GM03348 (cell line): ENCODE measurements at regions not wholly inside any gene's neighbourhood (a gene's known extent, or its start where the extent isn't known, plus 50 kb on each side); places are given as distances from the start of the nearest gene placed in this dataset.
A peak's percentile ranks its signal among the peaks of the same experiment; 100 is the strongest.

Source experiments
- DNase-seq: peaks from one replicate; pipeline ENCODE4 v3.0.0; 2012; ENCODE audit warnings: low spot score

DNA sequence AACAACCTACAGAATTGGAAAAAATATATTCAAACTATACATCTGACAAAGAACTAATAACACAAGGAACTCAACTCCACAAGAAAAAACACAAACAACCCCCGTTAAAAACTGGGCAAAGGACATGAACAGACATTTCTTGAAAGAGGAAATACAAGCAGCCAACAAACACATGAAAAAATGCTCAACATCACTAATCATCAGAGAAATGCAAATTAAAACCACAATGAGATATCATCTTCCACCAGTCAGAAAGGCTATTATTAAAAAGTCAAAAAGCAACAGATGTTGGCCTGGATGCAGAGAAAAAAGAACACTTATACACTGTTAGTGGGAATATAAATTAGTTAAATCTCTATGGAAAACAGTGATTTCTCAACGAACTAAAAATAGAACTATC lies 82.6 kb upstream of the CCDC91 start:
- DNase-seq, result no peak

GRCh38 chr12:28108599-28108998 lies 81.7 kb upstream of the CCDC91 start:
- DNase-seq, result no peak

DNA sequence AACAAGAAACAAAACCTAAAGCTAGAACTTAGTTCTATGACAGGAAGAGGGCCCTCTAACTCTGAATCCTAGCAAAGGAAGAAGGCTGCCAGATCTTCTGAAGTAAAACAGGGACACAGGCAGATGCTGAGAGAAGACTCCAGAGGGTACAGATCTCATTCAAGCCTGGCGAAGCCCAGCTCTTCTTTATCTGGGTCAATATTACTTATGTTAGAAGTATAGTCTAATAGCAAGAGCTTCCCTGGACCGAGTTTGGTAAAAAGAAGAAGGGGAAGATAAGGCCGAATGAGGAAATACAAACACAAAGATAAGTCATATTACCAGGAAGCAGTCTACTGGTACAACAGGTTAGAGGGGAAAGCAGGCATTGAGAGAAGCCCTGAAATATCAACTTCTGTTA lies 79.9 kb upstream of the CCDC91 start:
- no peak for DNase-seq

- peak; percentile 13 for DNase-seq
These were observed 75.8 kb upstream of the CCDC91 start for GRCh38 chr12:28114488-28114887.

DNA sequence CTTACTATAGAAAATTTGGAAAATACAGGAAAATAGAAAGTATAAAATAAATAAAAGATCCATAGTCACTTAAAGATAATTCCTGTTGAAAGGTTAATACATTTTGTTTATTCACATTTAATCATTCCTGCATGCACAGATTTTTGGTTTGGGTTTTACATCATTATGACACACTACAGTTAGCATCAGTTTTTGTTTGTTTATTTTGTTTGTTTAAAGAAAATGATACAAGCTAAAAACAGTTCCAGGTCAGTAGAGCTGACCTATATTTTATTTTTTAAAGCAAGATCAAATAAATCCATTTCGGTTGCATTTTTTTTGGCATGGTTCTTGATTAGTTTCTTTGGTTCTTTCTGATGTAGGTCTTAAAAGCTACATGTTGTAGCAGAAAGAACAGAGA lies 68.8 kb upstream of the CCDC91 start:
- DNase-seq, result no peak

DNA sequence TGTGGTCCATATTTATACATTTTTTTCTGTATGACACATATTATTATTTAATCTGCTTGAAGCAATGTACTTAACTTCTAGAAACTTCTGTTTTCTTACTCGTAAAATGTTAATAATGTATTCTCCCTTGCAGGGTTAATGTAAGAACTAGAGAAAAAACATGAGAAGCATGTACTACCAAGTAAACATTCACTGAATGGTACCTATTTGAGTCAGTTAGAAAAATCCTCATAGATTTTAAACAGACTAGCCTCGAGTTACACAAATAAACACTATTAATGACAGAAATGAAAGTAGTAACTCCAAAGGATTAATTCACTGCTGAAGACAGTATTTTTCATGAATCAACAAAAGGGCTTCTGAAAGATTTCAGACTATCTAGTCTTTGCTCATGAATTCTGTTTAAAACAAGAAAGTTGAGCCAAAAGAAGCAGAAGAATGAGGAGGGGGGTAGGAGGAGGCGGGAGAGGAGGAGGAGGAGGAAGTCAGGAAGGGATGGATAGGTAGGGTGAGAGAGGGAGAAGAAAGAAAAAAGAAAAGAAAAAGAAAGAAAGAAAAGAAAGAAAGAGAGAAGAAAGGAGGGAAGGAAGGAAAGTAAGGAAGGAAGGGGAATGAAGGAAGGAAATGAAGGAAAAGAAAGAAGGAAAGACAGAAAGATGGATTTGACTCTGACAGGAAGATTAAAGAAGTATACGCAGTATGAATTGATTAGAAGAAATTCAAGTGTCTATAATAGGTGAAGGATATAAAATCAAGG lies 68.2 kb upstream of the CCDC91 start:
- DNase-seq, result no peak

DNA sequence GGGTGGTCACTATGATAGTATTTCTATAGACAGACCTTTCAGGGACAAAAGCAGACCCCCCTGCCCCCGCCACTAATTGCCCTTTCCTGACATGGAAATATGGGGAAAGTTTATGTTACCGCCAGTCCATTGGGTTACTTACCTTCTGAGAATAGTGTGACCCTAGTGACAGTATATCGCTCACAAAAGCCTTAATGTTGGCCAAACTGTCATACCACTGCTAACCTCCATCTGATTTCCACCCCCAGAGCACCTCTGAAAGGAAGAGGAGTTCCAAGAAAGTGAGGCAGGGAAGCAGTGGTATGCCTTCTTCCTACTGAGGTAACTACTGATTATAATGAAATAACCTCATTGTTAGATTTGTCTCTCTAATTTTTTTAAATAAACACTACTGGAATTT lies 67.5 kb upstream of the CCDC91 start:
- DNase-seq, result no peak

GRCh38 chr12:28127455-28127854 lies 62.8 kb upstream of the CCDC91 start:
- DNase-seq, result no peak

DNA sequence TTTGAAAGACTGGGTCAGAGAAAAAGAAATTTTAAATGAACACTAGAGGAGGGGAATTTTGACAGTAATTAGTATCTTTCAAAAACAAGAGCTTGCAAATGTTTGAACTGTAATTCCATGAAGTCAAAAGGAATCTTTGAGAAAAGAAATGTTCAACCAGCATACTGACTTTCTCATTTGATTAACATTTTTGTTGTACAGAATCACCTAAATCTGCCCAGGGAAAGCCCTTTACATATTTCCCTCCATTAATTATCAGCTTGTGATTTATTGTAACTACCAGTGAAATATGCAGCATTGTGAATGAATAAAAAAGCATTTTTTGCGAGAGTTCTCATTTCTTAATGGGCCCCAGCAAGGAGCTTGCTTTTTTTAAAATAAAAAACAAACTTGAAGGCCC lies 61.2 kb upstream of the CCDC91 start:
- peak; percentile 1 for DNase-seq

DNA sequence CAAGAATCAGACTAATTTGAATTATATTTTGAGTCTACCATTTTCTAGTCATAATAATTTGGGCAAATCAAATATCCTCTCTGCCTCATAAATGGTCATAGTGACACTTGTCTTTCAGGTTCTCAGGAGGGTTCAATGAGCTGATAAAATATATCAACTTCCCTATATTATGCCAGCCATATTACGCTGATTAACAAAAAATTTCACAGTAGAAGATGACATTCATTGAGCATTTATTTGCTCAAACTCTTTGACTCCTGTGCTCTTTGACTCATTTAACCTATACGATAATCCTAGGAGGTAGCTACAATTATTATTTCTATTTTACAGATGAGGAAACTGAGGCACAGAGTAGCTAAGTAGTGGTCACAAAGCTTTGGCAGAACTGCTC lies 60.0 kb upstream of the CCDC91 start:
- DNase-seq, result no peak

DNA sequence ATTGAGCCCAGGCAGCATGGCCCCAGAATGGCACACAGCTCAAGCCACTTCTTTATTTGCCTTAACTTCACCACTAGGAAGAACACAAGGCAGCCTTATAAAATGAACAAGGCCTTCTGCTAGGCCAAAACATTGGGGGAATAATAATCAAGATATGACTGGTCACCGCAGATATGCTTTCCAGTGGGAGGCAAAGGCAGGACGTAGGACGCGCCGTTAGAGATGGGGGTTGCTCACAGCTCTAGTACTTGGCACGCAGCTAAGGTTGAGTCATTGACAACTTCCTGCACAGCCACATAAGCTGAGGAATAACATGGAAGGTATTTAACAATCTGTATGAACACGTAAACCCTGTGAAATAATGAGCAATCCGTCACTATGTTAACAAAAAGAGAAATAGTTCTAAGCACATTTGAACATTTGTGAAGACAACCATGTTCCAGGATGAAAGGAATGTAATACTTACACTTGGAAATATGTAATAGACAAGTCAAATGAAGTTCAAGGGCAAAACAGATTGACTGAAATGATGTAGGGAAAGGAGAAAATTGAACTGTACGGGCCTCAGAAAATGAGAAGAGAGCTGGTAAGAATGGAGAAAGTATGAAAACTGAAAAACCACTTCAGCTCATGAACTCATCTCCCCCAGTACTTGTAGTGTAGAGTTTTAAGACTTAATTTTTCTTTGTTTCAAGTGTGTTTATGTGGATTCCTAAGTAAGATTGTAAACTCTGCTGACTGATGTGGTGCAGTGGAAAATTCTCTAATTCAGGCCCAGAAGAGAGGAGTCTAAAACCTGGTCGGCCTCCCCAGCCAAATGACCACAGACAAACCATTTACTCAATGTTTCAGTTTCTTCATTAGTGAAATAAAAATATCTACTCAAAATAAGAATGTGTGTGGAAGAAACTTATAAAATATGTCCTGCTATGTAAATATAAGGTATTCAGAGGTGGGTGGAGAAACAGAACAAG lies 59.3 kb upstream of the CCDC91 start:
- DNase-seq, result peak; percentile 72

- DNase-seq, result no peak
These were observed 57.9 kb upstream of the CCDC91 start for GRCh38 chr12:28132398-28132797.

- DNase-seq, result no peak
These were observed 54.3 kb upstream of the CCDC91 start for GRCh38 chr12:28135801-28136439.

GRCh38 chr12:28137414-28137813 lies 52.8 kb upstream of the CCDC91 start:
- no peak for DNase-seq

DNA sequence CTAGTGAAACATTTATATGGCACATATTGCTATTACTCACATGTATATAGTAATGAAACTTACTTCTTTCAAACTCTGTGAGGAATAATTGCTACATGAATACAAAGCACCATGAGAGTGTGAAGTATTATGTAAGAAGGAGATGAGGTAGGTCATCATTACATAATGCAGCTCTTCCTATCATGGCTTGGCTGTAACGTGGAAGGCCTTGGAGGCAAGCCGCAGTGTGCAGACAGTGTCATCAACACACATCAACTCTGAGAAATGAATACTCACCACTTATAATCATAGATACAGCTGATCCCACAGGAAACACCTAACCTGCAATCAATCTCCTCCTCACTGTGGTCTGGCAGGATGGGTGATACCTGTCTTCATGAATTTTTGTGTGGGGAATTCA lies 49.9 kb upstream of the CCDC91 start:
- DNase-seq, result no peak
